PFSK-1 (cell line): ENCODE measurements at regions not wholly inside any gene's neighbourhood (a gene's known extent, or its start where the extent isn't known, plus 50 kb on each side); places are given as distances from the start of the nearest gene placed in this dataset.

Source experiments
- POLR2AphosphoS5 ChIP-seq: IDR thresholded peaks from 2 replicates; pipeline ENCODE4 v1.6.1; 2012; ENCODE audit warnings: low read depth, mild to moderate bottlenecking, control low read depth, low read length, moderate library complexity
- REST ChIP-seq, 2 experiments: IDR thresholded peaks; 2 replicates each; pipeline versions ENCODE4 v1.6.1 to v1.8.0; 2011 to 2012; ENCODE audit warnings: low read depth in 2 of 2, low read length in 2 of 2, control low read depth in 1 of 2, inconsistent platforms in 1 of 2, mild to moderate bottlenecking in 1 of 2, moderate library complexity in 1 of 2; ENCODE audit not compliant: insufficient read depth in 1 of 2

- TF ChIP-seq POLR2AphosphoS5 (no peak), REST (IDR thresholded peaks at IDR 0.05; ENCODE audit: insufficient read depth in 1 of 2, low read depth in 2 of 2, low read length in 2 of 2) (no peak)
These were observed 380.3 kb downstream of the CCER1 start for GRCh38 chr12:90574676-90575075.
